HG03439 (cell line): ENCODE measurements at regions not wholly inside any gene's neighbourhood (a gene's known extent, or its start where the extent isn't known, plus 50 kb on each side); places are given as distances from the start of the nearest gene placed in this dataset.
A peak's percentile ranks its signal among the peaks of the same experiment; 100 is the strongest.
"Not testable (repeated sequence)": the region's sequence is repeated elsewhere in the genome, so short reads cannot be mapped to it uniquely, and the experiment has no call there.

ENCODE experiments used
- ATAC-seq: cut with Tn5 transposase; IDR thresholded peaks from one replicate; pipeline ENCODE4 v1.9.1; 2021; ENCODE audit warnings: mild to moderate bottlenecking, moderate library complexity; ENCODE audit not compliant: unreplicated experiment

DNA sequence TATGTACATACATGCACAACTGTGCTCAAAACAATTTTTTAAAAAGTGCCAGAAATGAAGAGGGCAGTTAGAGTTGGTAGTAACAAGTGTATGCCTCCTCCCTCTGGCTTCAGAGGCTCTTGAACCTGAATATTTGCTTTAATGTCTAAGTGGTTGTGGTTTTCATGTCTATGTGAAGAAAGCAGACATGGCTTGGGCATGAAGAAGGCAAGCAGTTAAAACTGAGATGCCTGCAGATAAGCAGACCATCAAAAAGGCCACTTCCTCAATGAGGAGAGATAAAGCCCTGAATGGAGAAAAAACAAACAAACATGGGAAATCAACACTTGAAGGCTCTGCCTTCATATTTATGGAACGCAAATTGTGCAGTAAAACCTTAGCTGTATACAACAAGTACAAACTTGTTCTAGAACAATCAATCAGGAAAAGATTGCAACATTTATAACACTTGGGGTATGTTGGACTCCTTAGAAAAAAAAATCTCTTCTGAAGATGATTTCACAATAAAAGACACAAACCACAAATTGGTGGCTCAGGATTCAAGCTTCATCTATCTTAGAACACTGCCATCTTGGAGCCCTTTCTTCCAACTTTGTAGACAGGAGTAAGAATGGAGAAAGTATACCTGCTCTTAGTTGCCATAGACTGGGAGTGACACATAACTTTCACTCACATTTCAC lies 52.7 kb upstream of the PLA2G4A start:
- no peak for ATAC-seq

DNA sequence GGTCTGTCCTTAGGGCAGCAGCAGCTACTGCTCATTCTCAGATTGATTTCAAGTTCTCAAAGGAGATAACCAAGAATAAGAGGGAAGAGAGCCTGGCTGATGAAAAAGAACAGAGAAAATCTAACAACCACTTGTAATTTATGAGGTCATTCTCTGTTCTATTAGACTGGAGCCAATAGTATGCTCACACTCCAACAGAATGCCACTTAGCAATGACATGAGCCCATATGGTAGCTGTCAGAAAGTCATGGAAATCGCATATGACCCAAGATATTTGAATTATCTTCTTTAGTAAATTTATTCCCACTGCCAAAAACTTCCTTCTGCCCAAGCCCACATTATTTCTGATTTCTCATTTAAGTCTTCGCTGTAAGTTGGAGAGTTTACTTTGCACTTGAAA lies 53.7 kb upstream of the PLA2G4A start:
- no peak for ATAC-seq

DNA sequence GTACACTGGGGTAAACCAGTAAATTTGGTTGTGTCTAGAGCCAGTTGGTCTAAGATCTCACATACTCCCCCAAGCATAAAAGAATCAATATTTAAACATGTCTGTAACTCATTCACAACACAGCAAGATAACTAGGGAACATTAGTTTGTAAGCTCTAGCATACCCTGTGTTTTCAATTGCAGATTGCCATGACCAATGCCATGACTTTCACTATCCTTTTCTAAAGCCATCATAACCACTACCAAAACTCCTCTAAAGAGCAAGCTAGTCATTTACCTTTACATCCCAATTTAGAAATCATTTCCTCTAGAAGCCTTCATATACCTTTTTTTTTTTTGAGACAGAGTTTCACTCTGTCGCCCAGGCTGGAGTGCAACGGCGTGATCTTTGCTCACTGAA lies 56.5 kb upstream of the PLA2G4A start:
- ATAC-seq = peak; percentile 39

DNA sequence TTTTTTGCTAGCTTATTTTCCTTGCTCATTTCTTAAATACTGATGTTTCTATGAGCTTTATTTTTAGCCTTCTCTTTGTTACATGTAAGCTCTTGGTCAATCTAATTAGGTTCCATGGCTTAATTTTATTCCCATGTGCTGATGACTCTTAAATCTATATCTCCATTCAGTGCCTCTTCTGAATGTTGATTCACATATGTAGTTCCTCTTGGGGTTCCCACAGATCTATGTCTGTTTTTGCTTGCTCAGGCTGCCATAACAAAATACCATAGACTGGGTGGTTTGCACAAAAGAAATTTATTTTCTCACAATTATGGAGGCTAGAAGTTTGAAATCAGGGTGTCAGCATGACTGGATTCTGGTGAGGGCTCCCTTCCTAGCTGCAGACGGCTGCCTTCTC lies 58.3 kb upstream of the PLA2G4A start:
- ATAC-seq = no peak

DNA sequence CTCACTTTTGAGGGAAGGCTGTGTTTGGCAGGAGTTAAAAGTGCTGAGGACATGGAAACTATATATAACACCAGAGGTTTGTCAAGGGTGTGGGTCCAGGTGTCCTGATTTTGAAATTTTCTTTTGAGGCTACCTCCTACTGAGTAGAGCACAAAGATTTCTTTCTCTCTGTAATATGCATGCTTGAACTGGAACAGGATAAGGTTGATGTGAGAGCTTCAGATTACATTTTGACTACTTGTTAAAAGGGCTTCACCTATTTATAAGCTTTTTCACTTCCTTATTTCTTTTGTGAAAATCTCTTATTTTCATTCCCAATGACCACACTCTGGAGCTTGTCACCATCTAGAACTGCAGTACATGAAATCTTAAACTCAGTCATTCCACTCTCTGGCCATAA lies 59.8 kb upstream of the PLA2G4A start:
- peak; percentile 62 for ATAC-seq

DNA sequence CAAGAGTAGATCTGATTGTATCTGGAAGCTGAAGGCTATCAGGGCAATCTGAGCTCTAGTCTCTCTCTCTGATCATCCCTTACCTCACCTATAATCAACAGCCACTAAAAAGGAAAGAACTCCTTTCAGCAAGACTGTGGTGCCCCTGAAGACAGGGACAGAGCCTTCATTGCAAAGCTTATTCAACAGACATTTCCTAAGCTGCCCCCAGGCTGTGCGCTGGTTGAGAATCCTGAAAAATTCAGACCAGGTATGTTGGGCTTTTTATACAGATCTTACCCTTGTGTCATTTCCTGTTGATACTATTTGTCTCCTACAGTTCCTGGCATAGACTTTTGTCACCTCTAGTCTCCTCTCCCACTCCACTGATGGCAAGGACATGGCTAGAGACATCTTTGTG lies 63.3 kb upstream of the PLA2G4A start:
- no peak for ATAC-seq

DNA sequence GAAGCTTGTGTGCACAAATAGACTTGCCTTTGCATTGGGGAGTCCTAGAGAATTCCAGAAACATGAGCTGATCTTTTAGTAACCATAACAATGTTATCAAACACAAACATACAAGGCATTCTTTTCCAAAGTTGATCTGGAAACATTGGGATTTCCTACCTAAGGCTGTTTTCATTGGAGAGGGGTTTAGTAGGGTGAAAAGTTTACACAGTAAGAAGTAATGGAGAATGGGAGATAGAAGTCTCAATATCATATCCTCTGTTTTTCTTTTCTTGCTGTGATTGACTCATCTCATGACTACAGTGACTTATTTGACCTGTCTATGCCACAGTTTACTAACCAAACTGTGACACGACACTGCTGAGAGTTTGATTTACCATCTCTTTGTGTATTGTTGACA lies 65.6 kb upstream of the PLA2G4A start:
- no peak for ATAC-seq

DNA sequence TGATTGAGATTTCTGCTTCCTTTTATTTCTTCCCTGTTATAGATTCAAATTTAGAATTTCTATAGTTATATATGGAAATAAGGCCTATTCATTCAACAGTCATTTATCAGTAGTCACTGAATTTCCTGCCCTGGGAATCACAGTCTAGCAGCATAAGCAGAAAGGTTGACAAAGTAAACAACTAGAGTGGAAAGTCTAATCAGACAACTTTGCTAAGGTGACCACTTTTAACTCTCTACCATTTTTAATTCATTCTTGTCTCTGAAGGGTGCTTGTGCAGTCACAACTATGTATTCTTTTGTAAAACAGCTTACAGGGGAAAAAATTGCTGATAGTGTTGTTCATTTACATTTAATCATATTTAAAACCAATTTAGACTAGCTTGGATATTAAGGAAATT lies 66.1 kb upstream of the PLA2G4A start:
- ATAC-seq = no peak

DNA sequence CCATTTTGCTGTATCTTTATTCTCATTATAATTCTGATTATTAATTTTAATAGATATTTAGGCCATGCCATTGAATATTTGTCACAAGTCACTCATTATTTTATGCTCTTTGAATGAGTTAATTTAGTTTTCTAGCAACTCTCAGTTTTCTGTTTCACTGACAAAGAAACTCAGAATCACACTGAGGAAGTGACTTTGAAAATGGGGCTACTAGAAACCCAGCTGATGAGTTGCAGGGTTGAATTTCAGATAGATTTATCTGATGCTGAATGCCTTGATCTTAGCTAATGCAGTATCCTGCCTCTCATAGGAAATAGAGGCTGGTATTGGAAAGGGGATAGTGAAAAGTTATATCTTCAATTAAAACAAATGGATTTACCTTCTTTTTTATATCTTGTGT lies 67.4 kb upstream of the PLA2G4A start:
- no peak for ATAC-seq

DNA sequence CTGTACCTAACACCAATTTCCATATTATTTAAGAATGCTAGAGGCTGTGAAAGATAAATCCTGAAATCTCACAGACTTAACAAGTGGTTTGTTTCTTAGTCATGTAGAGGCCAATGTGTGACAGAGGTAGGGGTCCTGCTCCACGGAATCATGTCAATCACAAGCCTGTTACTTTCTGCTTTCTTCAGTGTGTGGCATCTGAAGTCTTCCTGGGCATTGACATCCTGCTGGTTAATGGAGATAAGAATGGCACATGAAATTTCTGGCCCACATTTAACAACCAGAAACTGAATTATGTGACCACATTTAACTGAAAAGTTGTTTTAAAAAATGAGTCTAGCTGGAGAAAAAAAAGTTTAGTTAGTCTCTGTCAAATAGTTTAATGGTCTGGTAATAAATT lies 68.3 kb upstream of the PLA2G4A start:
- no peak for ATAC-seq

DNA sequence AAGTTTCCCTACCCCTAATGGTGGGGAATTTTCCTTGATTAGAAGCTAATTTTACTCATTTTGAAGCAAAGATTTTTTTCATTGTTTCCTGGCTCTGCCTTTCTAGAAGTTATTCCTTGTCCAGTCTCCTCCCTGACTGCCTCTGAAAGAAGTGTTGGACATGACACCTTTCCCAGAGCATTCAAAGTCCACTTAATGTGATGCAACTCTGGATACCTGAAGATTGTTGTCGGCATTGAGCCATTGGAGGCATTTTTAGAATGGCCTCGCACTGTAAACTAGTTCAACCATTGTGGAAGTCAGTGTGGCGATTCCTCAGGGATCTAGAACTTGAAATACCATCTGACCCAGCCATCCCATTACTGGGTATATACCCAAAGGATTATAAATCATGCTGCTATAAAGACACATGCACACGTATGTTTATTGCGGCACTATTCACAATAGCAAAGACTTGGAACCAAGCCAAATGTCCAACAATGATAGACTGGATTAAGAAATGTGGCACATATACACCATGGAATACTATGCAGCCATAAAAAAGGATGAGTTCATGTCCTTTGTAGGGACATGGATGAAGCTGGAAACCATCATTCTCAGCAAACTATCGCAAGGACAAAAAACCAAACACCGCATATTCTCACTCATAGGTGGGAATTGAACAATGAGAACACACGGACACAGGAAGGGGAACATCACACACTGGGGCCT lies 69.7 kb upstream of the PLA2G4A start:
- not testable (repeated sequence) for ATAC-seq

DNA sequence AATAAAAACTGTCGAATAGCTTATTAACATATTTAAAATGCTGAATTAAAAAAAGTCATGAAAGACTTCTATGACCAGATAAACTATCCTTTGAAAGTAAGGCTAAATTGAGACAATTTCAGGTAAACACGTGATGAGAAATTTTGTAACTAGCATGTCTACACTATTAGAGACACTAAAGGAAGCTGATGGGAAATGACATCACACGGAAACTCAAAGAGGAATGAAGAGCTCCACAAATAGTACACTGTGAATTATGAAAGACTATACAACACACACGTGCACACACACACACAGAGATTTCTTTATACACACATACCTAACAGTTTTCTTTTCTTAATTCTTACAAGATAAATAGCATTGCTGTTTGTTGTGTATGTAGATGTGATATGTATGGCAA lies 70.9 kb upstream of the PLA2G4A start:
- ATAC-seq = no peak

DNA sequence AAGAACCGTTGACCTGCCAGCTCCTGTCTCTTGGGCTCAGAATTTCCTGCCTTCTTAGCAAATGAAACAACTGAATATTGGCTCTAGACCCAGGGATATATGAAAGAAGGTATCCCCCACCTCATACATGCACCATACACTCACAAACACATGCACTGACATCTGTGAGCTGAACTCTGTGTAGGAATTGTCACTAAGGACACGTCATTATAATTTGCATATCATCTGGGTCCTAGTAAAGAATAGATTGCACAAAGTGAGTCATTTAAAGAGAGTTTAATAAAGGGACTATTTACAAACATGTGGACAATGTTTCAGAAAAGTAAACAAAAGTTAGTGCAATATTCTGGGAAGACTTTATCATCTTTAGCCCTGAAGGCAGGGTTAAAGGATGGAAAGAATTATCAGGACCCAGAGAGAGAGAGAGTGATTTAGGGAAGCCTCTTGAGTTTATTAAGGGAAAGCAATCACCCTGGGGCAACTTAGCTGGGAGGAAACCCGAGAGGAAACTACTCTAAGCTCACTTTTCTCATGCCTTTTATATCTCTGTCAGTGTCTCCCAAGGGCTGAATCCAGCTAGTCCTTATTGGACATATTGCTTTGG lies 74.1 kb upstream of the PLA2G4A start:
- no peak for ATAC-seq

DNA sequence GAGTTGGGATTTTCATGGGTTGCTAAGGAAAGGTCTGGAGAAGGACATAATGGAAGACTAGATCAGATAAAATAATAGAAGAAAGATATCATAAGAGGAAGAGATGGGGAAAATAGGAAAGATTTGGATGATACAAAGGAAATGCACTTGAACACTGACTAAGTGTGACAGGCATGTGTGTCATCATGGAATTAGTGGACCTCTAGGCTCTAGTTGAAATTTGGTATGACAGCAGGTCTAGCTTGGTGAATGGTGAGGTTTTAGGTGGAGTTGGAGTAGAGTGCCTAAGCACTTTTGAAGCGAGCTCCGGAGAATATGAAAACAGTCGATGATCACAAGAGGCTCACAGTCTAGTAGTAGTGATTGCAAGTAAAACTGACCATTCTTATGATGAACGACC lies 73.0 kb upstream of the PTGS2 start:
- no peak for ATAC-seq

DNA sequence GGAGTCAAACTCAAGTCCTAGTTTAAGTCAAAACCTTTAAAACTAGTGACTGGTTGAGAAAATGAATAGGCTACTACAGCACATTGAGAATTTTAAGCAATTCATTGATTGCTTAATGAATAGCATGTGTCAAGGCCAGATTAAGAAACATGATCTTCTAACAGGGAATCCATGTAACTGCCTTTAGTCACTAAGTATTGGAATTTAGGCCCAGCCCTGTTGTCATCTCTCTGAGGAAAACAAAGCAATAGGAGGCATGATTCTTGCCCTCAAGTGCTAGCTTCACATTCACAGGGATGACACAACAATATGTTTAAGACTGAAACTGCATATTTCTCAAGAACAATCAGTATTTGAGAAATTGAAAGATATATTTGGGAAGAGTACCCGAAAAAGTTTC lies 70.0 kb upstream of the PTGS2 start:
- no peak for ATAC-seq

DNA sequence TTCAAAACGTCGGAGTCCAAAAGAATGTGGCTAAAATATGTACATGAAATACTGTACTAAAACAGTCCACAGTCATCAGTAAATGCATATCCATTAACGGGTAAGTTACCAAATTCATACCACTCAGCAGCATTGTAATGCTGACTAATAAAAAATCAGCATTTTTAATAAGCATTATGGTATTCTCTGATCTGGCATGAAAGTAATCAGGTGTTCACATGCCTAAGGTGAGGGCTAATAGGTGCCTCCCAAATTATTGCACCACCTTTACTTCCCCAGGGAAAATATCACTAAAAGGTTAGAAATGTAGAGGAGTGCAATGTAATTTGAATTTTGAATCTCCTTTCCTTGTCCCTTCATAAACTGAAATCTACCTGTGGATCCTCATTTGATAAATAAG lies 69.6 kb upstream of the PTGS2 start:
- ATAC-seq = no peak

DNA sequence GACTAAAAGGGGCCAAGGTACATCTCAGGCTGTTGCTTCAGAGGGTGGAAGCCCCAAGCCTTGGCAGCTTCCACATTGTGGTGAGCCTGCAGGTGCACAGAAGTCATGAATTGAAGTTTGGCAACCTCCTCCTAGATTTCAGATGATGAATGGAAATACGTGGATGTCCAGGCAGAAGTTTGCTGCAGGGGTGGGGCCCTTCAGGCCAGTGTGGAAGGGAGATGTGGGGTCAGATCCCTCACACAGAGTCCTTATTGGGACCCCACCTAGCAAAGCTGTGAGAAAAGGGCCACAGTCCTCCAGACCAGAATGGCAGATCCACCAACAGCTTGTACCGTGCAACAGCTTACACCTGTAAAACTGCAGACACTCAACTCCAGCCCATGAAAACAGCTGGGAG lies 67.4 kb upstream of the PTGS2 start:
- ATAC-seq = no peak

DNA sequence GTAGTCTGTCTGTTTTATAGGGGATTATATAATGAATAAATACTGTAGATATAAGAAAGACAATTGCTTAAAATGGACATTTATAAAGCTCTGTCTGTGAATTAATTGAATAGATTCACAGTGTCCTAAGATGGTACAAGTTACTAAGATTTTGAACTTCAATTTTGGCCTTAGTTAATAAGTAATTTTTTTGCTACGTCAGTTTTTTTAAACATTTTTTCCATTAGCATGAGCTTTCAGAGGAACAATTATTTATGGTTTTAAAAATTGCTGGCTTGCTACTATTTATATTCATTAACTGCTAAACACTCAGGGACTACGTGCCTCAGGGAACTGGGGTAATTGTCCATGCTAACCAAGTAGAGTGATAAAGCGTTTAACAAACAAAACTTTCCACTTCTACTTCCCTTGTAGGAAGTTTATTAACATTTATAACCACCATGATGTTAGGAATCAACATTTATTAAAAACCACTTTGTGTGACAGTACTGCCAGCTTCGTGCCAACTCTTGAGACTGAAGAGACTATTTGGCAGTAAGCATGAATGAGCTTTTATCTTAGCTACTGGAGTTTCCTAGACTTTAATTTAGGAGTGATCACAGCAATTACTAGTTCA lies 65.4 kb upstream of the PTGS2 start:
- no peak for ATAC-seq

DNA sequence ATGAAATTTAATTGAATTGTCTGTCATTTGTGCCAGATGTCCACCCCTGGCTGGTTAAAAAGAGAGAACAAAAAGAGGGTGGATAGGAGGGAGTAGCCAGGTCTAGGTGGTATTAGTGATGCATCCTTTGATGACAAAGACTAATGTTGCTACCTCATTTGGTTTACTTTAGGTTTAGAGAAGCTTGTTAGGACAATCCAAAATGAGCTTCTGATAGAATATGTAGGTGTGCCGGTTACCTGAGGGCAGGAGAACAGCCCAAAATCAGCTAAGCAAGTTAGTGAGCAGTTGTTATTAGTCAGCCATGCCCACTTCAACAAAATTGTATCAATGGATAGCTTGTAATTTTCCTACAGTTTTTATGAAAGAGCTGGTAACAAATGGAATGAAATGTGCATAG lies 61.4 kb upstream of the PTGS2 start:
- no peak for ATAC-seq

DNA sequence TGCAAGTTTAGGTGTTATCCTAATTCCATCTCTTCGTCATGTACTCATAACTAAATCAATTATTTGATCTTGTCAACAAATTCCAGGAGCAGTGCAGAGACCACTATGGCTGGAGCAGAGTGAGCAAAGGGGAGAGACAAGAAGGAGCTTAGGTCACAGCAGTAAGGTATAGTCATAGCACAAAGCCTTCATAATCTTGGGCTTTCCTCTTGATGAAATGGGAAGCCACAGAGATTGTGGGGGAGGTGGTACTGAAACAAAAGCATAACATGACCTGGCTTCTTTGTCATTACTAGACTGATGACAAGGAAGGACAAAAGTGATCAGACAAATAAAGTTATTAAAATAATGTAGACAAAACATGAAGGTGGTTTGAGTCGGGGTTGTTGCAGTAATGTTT lies 60.1 kb upstream of the PTGS2 start:
- no peak for ATAC-seq

DNA sequence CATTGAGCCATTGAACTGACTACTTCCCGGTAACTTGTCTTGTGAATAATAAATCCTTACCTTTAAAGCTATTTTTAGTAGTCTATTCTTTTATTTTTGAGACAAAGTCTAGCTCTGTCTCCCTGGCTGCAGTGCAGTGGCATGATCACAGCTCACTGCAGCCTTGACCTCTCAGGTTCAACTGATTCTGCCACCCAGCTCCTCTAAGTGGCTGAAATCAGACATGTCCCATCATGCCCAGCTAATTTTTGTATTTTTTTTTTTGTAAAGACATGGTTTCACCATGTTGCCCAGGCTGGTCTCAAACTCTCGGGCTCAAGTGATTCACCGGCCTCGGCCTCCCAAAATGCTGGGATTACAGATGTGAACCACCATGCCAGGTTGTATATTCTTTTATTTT lies 59.3 kb upstream of the PTGS2 start:
- ATAC-seq = no peak

DNA sequence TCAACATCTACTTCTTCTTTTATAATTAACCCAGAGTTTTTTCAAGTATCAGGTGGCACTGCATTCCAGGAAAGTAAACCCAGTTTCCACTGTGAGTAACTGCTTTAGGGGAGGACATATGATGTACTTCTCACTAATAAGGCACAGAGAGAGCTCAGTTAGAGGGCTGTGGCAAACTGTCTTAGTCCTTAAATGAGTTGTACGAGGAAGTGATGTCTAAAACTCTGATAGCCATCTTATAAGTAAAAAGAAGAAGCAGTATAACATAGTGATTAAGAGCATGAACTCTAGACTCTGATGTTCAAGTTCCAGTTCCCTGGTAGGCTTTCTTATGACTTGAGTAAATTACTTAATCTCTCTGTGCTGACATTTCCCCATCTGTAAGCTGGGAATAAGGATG lies 58.7 kb upstream of the PTGS2 start:
- no peak for ATAC-seq
